ENCODE measurements at regions not wholly inside any gene's neighbourhood (a gene's known extent, or its start where the extent isn't known, plus 50 kb on each side); places are given as distances from the start of the nearest gene placed in this dataset.
"Not testable (repeated sequence)": the region's sequence is repeated elsewhere in the genome, so short reads cannot be mapped to it uniquely, and the experiment has no call there.

- DNase-seq (ENCODE audit: low read depth, low spot score): no peak
- in situ Hi-C loops (cut with HindIII; ENCODE audit: low sequenced_read_pairs): no loop called here
- TF ChIP-seq, protein P1, sequence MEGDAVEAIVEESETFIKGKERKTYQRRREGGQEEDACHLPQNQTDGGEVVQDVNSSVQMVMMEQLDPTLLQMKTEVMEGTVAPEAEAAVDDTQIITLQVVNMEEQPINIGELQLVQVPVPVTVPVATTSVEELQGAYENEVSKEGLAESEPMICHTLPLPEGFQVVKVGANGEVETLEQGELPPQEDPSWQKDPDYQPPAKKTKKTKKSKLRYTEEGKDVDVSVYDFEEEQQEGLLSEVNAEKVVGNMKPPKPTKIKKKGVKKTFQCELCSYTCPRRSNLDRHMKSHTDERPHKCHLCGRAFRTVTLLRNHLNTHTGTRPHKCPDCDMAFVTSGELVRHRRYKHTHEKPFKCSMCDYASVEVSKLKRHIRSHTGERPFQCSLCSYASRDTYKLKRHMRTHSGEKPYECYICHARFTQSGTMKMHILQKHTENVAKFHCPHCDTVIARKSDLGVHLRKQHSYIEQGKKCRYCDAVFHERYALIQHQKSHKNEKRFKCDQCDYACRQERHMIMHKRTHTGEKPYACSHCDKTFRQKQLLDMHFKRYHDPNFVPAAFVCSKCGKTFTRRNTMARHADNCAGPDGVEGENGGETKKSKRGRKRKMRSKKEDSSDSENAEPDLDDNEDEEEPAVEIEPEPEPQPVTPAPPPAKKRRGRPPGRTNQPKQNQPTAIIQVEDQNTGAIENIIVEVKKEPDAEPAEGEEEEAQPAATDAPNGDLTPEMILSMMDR (IDR thresholded peaks at IDR 0.05; ENCODE audit: low read depth, low read length): no peak
- H3K4me3 ChIP-seq (ENCODE audit: low read depth, low read length): no peak overlapping the region
These were observed 389.6 kb upstream of the MAOA start for GRCh38 chrX:43266487-43266886.

GRCh38 chrX:43267652-43268051 lies 388.4 kb upstream of the MAOA start:
- TF ChIP-seq, protein P1 (IDR thresholded peaks at IDR 0.05; ENCODE audit: low read depth, low read length): no peak
- H3K4me3 ChIP-seq (ENCODE audit: low read depth, low read length): no peak overlapping the region
- no peak for DNase-seq (ENCODE audit: low read depth, low spot score)
- in situ Hi-C loops (cut with HindIII; ENCODE audit: low sequenced_read_pairs): no loop called here

DNA sequence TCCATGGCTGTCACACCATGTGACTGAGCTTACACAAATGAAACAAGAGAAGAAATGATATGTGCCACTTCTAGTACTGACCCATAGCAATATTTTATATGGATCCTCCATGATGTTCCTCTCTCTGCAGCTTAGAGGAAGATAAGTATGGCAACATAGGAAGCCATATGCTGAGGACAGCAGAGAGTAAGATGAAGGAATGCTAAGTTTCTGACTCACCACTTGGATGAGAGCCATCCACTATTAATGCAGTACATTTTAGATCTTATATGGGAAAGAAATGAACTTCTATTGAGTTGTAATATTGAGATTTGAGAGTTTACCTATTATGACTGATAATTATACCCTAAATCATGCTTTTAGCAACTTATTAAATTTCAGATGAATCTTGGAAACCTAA lies 386.9 kb upstream of the MAOA start:
- no peak overlapping the region for H3K4me3 ChIP-seq (ENCODE audit: low read depth, low read length)
- DNase-seq (ENCODE audit: low read depth, low spot score): no peak
- in situ Hi-C loops (cut with HindIII; ENCODE audit: low sequenced_read_pairs): no loop called here
- TF ChIP-seq, protein P1 (IDR thresholded peaks at IDR 0.05; ENCODE audit: low read depth, low read length): no peak

DNA sequence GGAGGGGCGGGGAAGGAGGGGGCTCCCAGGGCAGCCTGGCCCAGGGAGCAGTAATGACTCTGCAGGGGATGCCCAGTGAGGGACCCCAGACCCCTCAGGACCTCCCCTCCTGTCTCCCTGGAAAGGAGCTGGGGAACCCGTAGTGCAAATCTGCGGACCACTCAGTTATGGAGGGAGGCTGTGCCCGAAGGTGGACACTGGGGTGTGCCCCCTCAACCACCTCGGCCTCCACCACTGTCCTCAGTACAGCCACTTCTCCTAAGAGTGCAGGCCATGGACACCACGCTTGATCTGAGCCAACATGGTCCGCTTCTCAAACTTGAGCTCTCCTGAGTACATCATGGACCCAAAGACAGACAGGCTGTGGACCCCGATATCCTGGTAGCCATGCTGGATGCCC lies 378.2 kb upstream of the MAOA start:
- TF ChIP-seq, protein P1 (IDR thresholded peaks at IDR 0.05; ENCODE audit: low read depth, low read length): no peak
- no peak for DNase-seq (ENCODE audit: low read depth, low spot score)

GRCh38 chrX:43278440-43278839 lies 377.7 kb upstream of the MAOA start:
- TF ChIP-seq, protein P1 (IDR thresholded peaks at IDR 0.05; ENCODE audit: low read depth, low read length): no peak
- no peak overlapping the region for H3K4me3 ChIP-seq (ENCODE audit: low read depth, low read length)
- in situ Hi-C loops (cut with HindIII; ENCODE audit: low sequenced_read_pairs): no loop called here
- DNase-seq (ENCODE audit: low read depth, low spot score): no peak

More for the DNA sequence above, 378.2 kb upstream of the MAOA start:
- H3K4me3 ChIP-seq (ENCODE audit: low read depth, low read length): no peak overlapping the region
- in situ Hi-C loops (cut with HindIII; ENCODE audit: low sequenced_read_pairs): no loop called here

GRCh38 chrX:43279341-43279808 lies 376.7 kb upstream of the MAOA start:
- in situ Hi-C loops (cut with HindIII; ENCODE audit: low sequenced_read_pairs): no loop called here
- TF ChIP-seq, protein P1 (IDR thresholded peaks at IDR 0.05; ENCODE audit: low read depth, low read length): no peak
- no peak overlapping the region for H3K4me3 ChIP-seq (ENCODE audit: low read depth, low read length)
- no peak for DNase-seq (ENCODE audit: low read depth, low spot score)

DNA sequence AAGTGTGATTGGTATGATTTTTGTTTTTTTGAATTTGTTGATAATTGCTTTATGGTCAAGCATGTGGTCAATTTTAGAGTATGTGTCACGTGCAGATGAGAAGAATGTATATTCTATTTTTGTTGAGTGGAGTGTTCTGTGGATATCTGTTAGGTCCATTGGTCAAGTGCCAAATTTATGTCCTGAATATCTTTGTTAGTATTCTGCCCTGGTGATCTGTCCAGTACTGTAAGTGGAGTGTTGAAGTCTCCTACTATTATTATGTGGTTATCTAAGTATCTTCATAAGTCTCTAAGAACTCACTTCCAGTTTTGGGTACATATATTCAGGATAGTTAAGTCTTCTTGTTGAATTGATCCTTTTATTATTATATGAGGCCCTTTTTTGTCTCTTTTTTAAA lies 372.9 kb upstream of the MAOA start:
- DNase-seq (ENCODE audit: low read depth, low spot score): no peak
- no peak overlapping the region for H3K4me3 ChIP-seq (ENCODE audit: low read depth, low read length)
- TF ChIP-seq, protein P1 (IDR thresholded peaks at IDR 0.05; ENCODE audit: low read depth, low read length): no peak
- in situ Hi-C loops (cut with HindIII; ENCODE audit: low sequenced_read_pairs): no loop called here

- DNase-seq (ENCODE audit: low read depth, low spot score); in situ Hi-C loops (cut with HindIII; ENCODE audit: low sequenced_read_pairs); H3K4me3 ChIP-seq (ENCODE audit: low read depth, low read length): not testable (repeated sequence)
These were observed 344.5 kb upstream of the MAOA start for GRCh38 chrX:43311625-43312024.
